SK-N-SH (cell line): ENCODE measurements at regions not wholly inside any gene's neighbourhood (a gene's known extent, or its start where the extent isn't known, plus 50 kb on each side); places are given as distances from the start of the nearest gene placed in this dataset.

Experiments used
- CTCF ChIA-PET: fragments of 300-600, 350-600 bp; formaldehyde crosslinking; extraction: SDS; loops from one replicate; lab custom pipeline; 2021; lab: Yijun Ruan, JAX
- POLR2A ChIA-PET: fragments of 350-600 bp; sonication (Branson Sonifier 250); formaldehyde crosslinking; extraction: SDS; loops from one replicate; lab custom pipeline; 2020; ENCODE audit warnings: antibody characterized with exemption, inconsistent platforms; lab: Yijun Ruan, JAX
- DNase-seq: peaks from one replicate; pipeline ENCODE4 v3.0.0; 2012
- H2AFZ ChIP-seq: fragments of 200-600 bp; sonication (generic); 2 replicates; pipeline ENCODE4 v1.8.1; 2016; ENCODE audit warnings: antibody characterized with exemption, mild to moderate bottlenecking, low read depth
- H3F3A ChIP-seq: fragments of 200-600 bp; sonication (generic); replicated peaks from 2 replicates; pipeline ENCODE3; 2016; ENCODE audit warnings: antibody characterized with exemption, mild to moderate bottlenecking; ENCODE audit not compliant: insufficient read depth
- H3K27ac ChIP-seq, 2 experiments: fragments of 200-500 bp in 1 of 2; fragments of 200-600 bp in 1 of 2; sonication (Bioruptor generic) in 1 of 2; sonication (generic), shearing (Covaris generic) in 1 of 2; 2 replicates each; pipeline versions ENCODE4 v1.5.1 to v1.6.1; 2014 to 2016; ENCODE audit warnings: low read depth in 2 of 2, inconsistent platforms in 1 of 2, low read length in 1 of 2, mild to moderate bottlenecking in 1 of 2, mixed read lengths in 1 of 2
- H3K27me3 ChIP-seq: fragments of 200-600 bp; sonication (generic), shearing (Covaris generic); 2 replicates; pipeline ENCODE4 v1.6.1; 2016; ENCODE audit warnings: mixed run types; ENCODE audit not compliant: insufficient read depth
- H3K36me3 ChIP-seq, 2 experiments: fragments of 200-500 bp in 1 of 2; fragments of 200-600 bp in 1 of 2; sonication (Bioruptor generic) in 1 of 2; sonication (generic) in 1 of 2; replicated peaks in 1 of 2; 2 replicates each; pipeline versions ENCODE3 to v1.5.1; 2014 to 2016; ENCODE audit warnings: low read length in 1 of 2, mild to moderate bottlenecking in 1 of 2; ENCODE audit not compliant: insufficient read depth in 2 of 2, control insufficient read depth in 1 of 2
- H3K4me1 ChIP-seq, 2 experiments: fragments of 200-500 bp in 1 of 2; fragments of 200-600 bp in 1 of 2; sonication (Bioruptor generic) in 1 of 2; sonication (generic), shearing (Covaris generic) in 1 of 2; 2 replicates each; pipeline versions ENCODE4 v1.5.1 to v1.6.1; 2014 to 2016; ENCODE audit warnings: low read depth in 1 of 2, low read length in 1 of 2, mixed run types in 1 of 2; ENCODE audit not compliant: insufficient read depth in 2 of 2, control insufficient read depth in 1 of 2
- H3K4me2 ChIP-seq: fragments of 200-600 bp; sonication (generic), shearing (Covaris generic); 2 replicates; pipeline ENCODE4 v1.6.1; 2017; ENCODE audit warnings: mixed run types
- H3K4me3 ChIP-seq, 2 experiments: fragments of 200-500 bp in 1 of 2; fragments of 200-600 bp in 1 of 2; sonication (Bioruptor generic) in 1 of 2; sonication (generic), shearing (Covaris generic) in 1 of 2; 2 replicates each; pipeline versions ENCODE4 v1.5.1 to v1.8.1; 2014 to 2016; ENCODE audit warnings: low read depth in 2 of 2, inconsistent platforms in 1 of 2, low read length in 1 of 2, mild to moderate bottlenecking in 1 of 2, mixed read lengths in 1 of 2, moderate library complexity in 1 of 2
- H3K79me2 ChIP-seq: fragments of 200-600 bp; sonication (generic); 2 replicates; pipeline ENCODE4 v1.8.1; 2017; ENCODE audit warnings: mild to moderate bottlenecking; ENCODE audit not compliant: insufficient read depth
- H3K9ac ChIP-seq: fragments of 200-600 bp; sonication (generic); 2 replicates; pipeline ENCODE4 v1.6.1; 2017; ENCODE audit warnings: mixed run types
- H3K9me2 ChIP-seq: fragments of 200-600 bp; sonication (generic); 2 replicates; pipeline ENCODE4 v1.6.1; 2017; ENCODE audit warnings: mixed run types
- H3K9me3 ChIP-seq: fragments of 200-600 bp; sonication (generic); 2 replicates; pipeline ENCODE4 v1.6.1; 2017; ENCODE audit warnings: mixed run types, mild to moderate bottlenecking, moderate library complexity
- H4K20me1 ChIP-seq: fragments of 200-600 bp; sonication (generic); 2 replicates; pipeline ENCODE4 v1.6.1; 2017; ENCODE audit warnings: mild to moderate bottlenecking, mixed run types; ENCODE audit not compliant: insufficient read depth
- CHD2 ChIP-seq: fragments of 150-350 bp; IDR thresholded peaks from 2 replicates; pipeline ENCODE4 v1.6.1; 2018; ENCODE audit warnings: low read length; ENCODE audit not compliant: partially characterized antibody
- CTCF ChIP-seq: fragments of 200-600 bp; sonication (generic); IDR thresholded peaks from 2 replicates; pipeline ENCODE4 v1.6.1; 2017; ENCODE audit warnings: antibody characterized with exemption, mild to moderate bottlenecking, moderate library complexity
- ELF1 ChIP-seq: IDR thresholded peaks from 2 replicates; pipeline ENCODE4 v1.4.0; 2012
- EP300 ChIP-seq, 2 experiments: IDR thresholded peaks; 2 replicates each; pipeline versions ENCODE4 v1.4.0 to v1.6.1; 2012; ENCODE audit warnings: borderline replicate concordance in 1 of 2, low read depth in 1 of 2, low read length in 1 of 2
- FOSL2 ChIP-seq: IDR thresholded peaks from 2 replicates; pipeline ENCODE4 v1.4.0; 2012; ENCODE audit warnings: low read depth, mild to moderate bottlenecking, moderate library complexity, borderline replicate concordance
- FOXJ3 ChIP-seq: sonication (generic); formaldehyde crosslinking; IDR thresholded peaks from 2 replicates; pipeline ENCODE4 v1.5.1; 2020; ENCODE audit warnings: mild to moderate bottlenecking, missing genetic modification reagents
- FOXM1 ChIP-seq: IDR thresholded peaks from 2 replicates; pipeline ENCODE4 v1.4.0; 2012; ENCODE audit warnings: low read depth, mild to moderate bottlenecking
- JUND ChIP-seq: IDR thresholded peaks from 2 replicates; pipeline ENCODE4 v1.4.0; 2012
- MAX ChIP-seq: IDR thresholded peaks from 2 replicates; pipeline ENCODE4 v1.4.0; 2012; ENCODE audit warnings: low read depth
- NRF1 ChIP-seq: IDR thresholded peaks from 2 replicates; pipeline ENCODE4 v1.6.1; 2012; ENCODE audit warnings: low read depth, mild to moderate bottlenecking, low read length
- PBX3 ChIP-seq: IDR thresholded peaks from 2 replicates; pipeline ENCODE4; 2012
- REST ChIP-seq: IDR thresholded peaks from 2 replicates; pipeline ENCODE4 v1.6.1; 2012; ENCODE audit warnings: mild to moderate bottlenecking, low read depth, low read length, moderate library complexity
- RXRA ChIP-seq: IDR thresholded peaks from 2 replicates; pipeline ENCODE4 v1.4.0; 2012; ENCODE audit warnings: low read depth, mild to moderate bottlenecking, borderline replicate concordance
- SMC3 ChIP-seq: IDR thresholded peaks from 2 replicates; pipeline ENCODE4 v1.6.1; 2012; ENCODE audit warnings: low read depth, low read length, improper control_type of control experiment
- TAF1 ChIP-seq: IDR thresholded peaks from 2 replicates; pipeline ENCODE4 v1.6.1; 2012; ENCODE audit warnings: low read depth, mild to moderate bottlenecking, low read length, moderate library complexity, borderline replicate concordance
- TEAD4 ChIP-seq: IDR thresholded peaks from 2 replicates; pipeline ENCODE4 v1.4.0; 2012; ENCODE audit warnings: mild to moderate bottlenecking, borderline replicate concordance; ENCODE audit not compliant: insufficient read depth
- USF2 ChIP-seq: fragments of 150-350 bp; IDR thresholded peaks from 2 replicates; pipeline ENCODE4 v1.6.1; 2017; ENCODE audit warnings: antibody characterized with exemption, low read length, low read depth, borderline replicate concordance
- YY1 ChIP-seq: IDR thresholded peaks from 2 replicates; pipeline ENCODE4 v1.4.0; 2012; ENCODE audit warnings: low read depth, mild to moderate bottlenecking
- WGBS: methylation state at CpG from one replicate; pipeline ENCODE4 v1.1.6; 2017; ENCODE audit warnings: low lambda C conversion rate; 5-methylcytosine and 5-hydroxymethylcytosine counted together

GRCh38 chr18:27666016-27666415, 480.9 kb upstream of the CHST9 start:
- TF ChIP-seq RXRA = no peak
- no peak for TF ChIP-seq TAF1
- TF ChIP-seq PBX3 = no peak
- TF ChIP-seq ELF1 = no peak
- no peak for TF ChIP-seq CTCF
- no peak for TF ChIP-seq REST
- no peak for TF ChIP-seq EP300 (IDR thresholded peaks at IDR 0.05; ENCODE audit: borderline replicate concordance in 1 of 2, low read depth in 1 of 2, low read length in 1 of 2)
- TF ChIP-seq JUND = no peak
- no peak for TF ChIP-seq FOXM1
- TF ChIP-seq TEAD4 = no peak
- TF ChIP-seq FOSL2 = no peak
- no peak for TF ChIP-seq NRF1
- no peak for TF ChIP-seq SMC3
- no peak for TF ChIP-seq CHD2
- TF ChIP-seq MAX = no peak
- no peak for TF ChIP-seq USF2
- TF ChIP-seq FOXJ3 (CRISPR knock-in tag) = no peak
- TF ChIP-seq YY1 = no peak
- DNase-seq = no peak
- H3K27me3 ChIP-seq = no peaks in the 10 kb centered on the region
- H3K9me2 ChIP-seq = no peaks in the 10 kb centered on the region
- ChIA-PET CTCF (interaction anchor here (1.3 to 1.5 kb wide), 3 partner anchors 19 to 84 kb away, joined by 4 to 5 read pairs (median 4); no protein-coding TSS in a partner anchor), POLR2A (no interaction called here)
- no peaks in the 10 kb centered on the region for H3K36me3 ChIP-seq
- H3K9me3 ChIP-seq = no peaks in the 10 kb centered on the region
- H3K4me2 ChIP-seq = no peak overlapping the region
- no peak overlapping the region for H3K27ac ChIP-seq
- H3K4me1 ChIP-seq = no peaks in the 10 kb centered on the region
- WGBS = 34% methylated on average over 3 of the region's 3 CpGs
- no peak overlapping the region for H3K4me3 ChIP-seq
- no peaks in the 10 kb centered on the region for H4K20me1 ChIP-seq
- H3K9ac ChIP-seq = no peak overlapping the region
- H3K79me2 ChIP-seq = no peaks in the 10 kb centered on the region
- no peaks in the 10 kb centered on the region for H3F3A ChIP-seq
- H2AFZ ChIP-seq = no peak overlapping the region
